ENCODE measurements at regions not wholly inside any gene's neighbourhood (a gene's known extent, or its start where the extent isn't known, plus 50 kb on each side); places are given as distances from the start of the nearest gene placed in this dataset.
"Not testable (repeated sequence)": the region's sequence is repeated elsewhere in the genome, so short reads cannot be mapped to it uniquely, and the experiment has no call there.

DNA sequence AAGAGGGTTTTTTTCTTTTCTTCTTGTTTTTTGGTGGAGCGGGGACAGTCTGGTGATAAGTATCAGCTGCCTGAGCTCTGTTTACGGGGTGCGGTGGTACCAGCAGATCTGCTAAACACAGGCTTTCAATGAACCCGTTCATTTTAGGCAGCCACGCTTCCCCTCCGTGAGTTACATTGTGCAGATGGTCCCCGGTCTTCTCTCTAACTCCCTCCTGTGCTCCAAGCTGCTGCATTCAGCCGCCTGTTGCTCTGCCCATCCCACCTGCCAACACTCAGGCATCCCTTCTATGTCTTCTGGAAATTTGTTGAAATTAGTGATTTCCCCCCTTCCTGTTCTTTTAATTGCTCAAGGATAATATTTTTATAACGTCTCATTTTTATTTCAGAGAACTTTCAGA is 82.1 kb upstream of the ELAC2 start:
- Histone ChIP-seq H3K9ac (ENCODE audit: low read depth, low read length, poor library complexity) (no peak overlapping the region), H3K4me2 (ENCODE audit: insufficient read depth, low read length, poor library complexity, severe bottlenecking) (no peak overlapping the region), H3K27me3 (ENCODE audit: control insufficient read depth in 3 of 3, insufficient read depth in 3 of 3, low read depth in 1 of 3, low read length in 3 of 3) (no peaks in the 10 kb centered on the region), H2BK12ac (ENCODE audit: low read length) (no peak overlapping the region), H2BK5ac (ENCODE audit: low read length) (no peak overlapping the region), H3K14ac (ENCODE audit: low read length) (no peak overlapping the region), H3K4me1 (ENCODE audit: control insufficient read depth in 2 of 2, insufficient read depth in 1 of 2, low read depth in 1 of 2, low read length in 2 of 2) (peaks cover 6 to 7% of the 10 kb centered on the region in 2 donors), H2BK120ac (ENCODE audit: low read depth, low read length) (no peak overlapping the region), H2BK15ac (ENCODE audit: low read length) (no peak overlapping the region), H3K4ac (ENCODE audit: low read length) (no peak overlapping the region), H3K27ac (replicated peaks; ENCODE audit: low read length) (no peak overlapping the region), H2AK5ac (ENCODE audit: low read depth, low read length) (no peak overlapping the region), H3K23ac (ENCODE audit: low read depth, low read length, poor library complexity) (no peak overlapping the region), H4K91ac (ENCODE audit: low read depth, low read length, poor library complexity) (no peak overlapping the region), H3K79me1 (ENCODE audit: low read depth, low read length) (no peaks in the 10 kb centered on the region), H3K36me3 (replicated peaks in 1 of 2; ENCODE audit: control insufficient read depth in 2 of 2, insufficient read depth in 2 of 2, low read length in 2 of 2) (no peaks in the 10 kb centered on the region), H3K9me3 (replicated peaks in 1 of 2; ENCODE audit: control insufficient read depth in 2 of 2, insufficient read depth in 1 of 2, low read depth in 1 of 2, low read length in 2 of 2) (no peaks in the 10 kb centered on the region), H3K4me3 (ENCODE audit: low read length in 2 of 2) (no peak overlapping the region), H4K8ac (ENCODE audit: low read depth, low read length) (no peak overlapping the region), H3K18ac (ENCODE audit: low read length) (no peak overlapping the region), H2AFZ (ENCODE audit: low read length) (peak overlapping the region; percentile 86)
- WGBS, 2 donors (ENCODE audit: extremely low coverage in 2 of 2, insufficient read length in 2 of 2, insufficient replicate concordance in 1 of 2), result no CpG with 5 or more reads among the region's 9 CpGs
- no peak for DNase-seq (ENCODE audit: low spot score)

DNA sequence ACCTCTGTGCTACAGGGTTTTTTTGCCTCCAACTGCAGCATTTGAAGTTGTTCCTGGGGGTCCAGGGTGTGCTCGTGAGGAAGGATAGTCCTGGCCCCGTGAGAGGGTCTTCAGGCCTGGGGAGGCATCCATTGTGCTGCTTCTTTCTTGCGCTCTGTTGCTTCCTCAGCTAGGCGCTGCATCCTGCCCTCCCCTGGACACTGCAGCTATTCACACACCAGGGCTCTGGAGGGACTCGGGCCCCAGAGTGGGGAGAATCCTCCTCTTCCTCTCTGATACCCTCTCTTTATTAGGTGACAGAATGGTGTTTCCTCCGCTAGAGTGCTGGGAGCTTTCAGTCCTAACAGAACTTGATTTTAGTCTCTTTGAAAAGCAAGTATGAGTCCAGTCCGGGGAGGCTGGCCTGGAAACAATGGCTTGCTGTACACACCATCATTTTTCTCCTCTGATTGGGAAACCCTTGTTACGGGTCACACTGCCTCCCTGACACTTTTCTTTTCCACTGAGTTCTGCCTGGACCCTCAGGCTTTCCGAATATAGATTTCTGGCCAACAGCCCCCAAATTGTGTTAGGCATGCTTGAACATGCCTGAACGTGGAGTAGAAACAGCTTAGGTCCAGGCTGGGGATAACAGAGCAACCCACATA is 81.4 kb upstream of the ELAC2 start:
- Histone ChIP-seq H2AFZ (ENCODE audit: low read length) (peak overlapping the region; percentile 86), H3K4me1 (ENCODE audit: control insufficient read depth in 2 of 2, insufficient read depth in 1 of 2, low read depth in 1 of 2, low read length in 2 of 2) (peaks cover 6 to 7% of the 10 kb centered on the region in 2 donors), H2BK12ac (ENCODE audit: low read length) (no peak overlapping the region), H2AK5ac (ENCODE audit: low read depth, low read length) (no peak overlapping the region), H3K14ac (ENCODE audit: low read length) (no peak overlapping the region), H3K23ac (ENCODE audit: low read depth, low read length, poor library complexity) (no peak overlapping the region), H2BK5ac (ENCODE audit: low read length) (no peak overlapping the region), H3K9me3 (replicated peaks in 1 of 2; ENCODE audit: control insufficient read depth in 2 of 2, insufficient read depth in 1 of 2, low read depth in 1 of 2, low read length in 2 of 2) (no peaks in the 10 kb centered on the region), H3K27me3 (ENCODE audit: control insufficient read depth in 3 of 3, insufficient read depth in 3 of 3, low read depth in 1 of 3, low read length in 3 of 3) (no peaks in the 10 kb centered on the region), H3K9ac (ENCODE audit: low read depth, low read length, poor library complexity) (no peak overlapping the region), H4K91ac (ENCODE audit: low read depth, low read length, poor library complexity) (no peak overlapping the region), H3K27ac (replicated peaks; ENCODE audit: low read length) (no peak overlapping the region), H3K36me3 (replicated peaks in 1 of 2; ENCODE audit: control insufficient read depth in 2 of 2, insufficient read depth in 2 of 2, low read length in 2 of 2) (no peaks in the 10 kb centered on the region), H3K79me1 (ENCODE audit: low read depth, low read length) (no peaks in the 10 kb centered on the region), H3K4me3 (ENCODE audit: low read length in 2 of 2) (no peak overlapping the region), H3K4ac (ENCODE audit: low read length) (no peak overlapping the region), H2BK15ac (ENCODE audit: low read length) (no peak overlapping the region), H4K8ac (ENCODE audit: low read depth, low read length) (no peak overlapping the region), H2BK120ac (ENCODE audit: low read depth, low read length) (no peak overlapping the region), H3K18ac (ENCODE audit: low read length) (peak overlapping the region; percentile 45), H3K4me2 (ENCODE audit: insufficient read depth, low read length, poor library complexity, severe bottlenecking) (no peak overlapping the region)
- WGBS, 2 donors (ENCODE audit: extremely low coverage in 2 of 2, insufficient read length in 2 of 2, insufficient replicate concordance in 1 of 2), result no CpG with 5 or more reads among the region's 10 CpGs
- no peak for DNase-seq (ENCODE audit: low spot score)

DNA sequence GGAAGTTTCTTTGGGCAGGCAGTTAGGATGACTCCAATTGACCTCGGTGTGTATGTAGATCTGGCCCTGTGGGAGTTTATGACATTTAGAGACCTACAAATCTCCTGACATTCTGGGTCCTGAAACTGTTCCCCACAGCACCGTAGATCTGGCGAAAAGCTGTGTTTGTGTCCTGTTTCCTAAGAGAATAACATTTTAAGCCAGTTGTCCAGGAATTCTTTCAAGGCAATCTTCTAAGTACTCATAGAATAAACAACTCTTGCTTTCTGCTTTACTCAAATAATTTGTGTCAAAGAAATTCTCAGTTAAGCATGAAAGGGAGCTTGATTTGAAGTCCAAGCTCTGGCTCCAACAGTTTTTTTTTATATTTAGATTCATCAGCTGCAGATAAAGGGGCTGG is 78.5 kb upstream of the ELAC2 start:
- peaks cover 6 to 7% of the 10 kb centered on the region in 2 donors for H3K4me1 ChIP-seq (ENCODE audit: control insufficient read depth in 2 of 2, insufficient read depth in 1 of 2, low read depth in 1 of 2, low read length in 2 of 2)
- H3K9me3 ChIP-seq (replicated peaks in 1 of 2; ENCODE audit: control insufficient read depth in 2 of 2, insufficient read depth in 1 of 2, low read depth in 1 of 2, low read length in 2 of 2), result no peaks in the 10 kb centered on the region
- no peak overlapping the region for H3K27ac ChIP-seq (replicated peaks; ENCODE audit: low read length)
- no peak overlapping the region for H3K14ac ChIP-seq (ENCODE audit: low read length)
- no CpG with 5 or more reads among the region's 3 CpGs for WGBS, 2 donors (ENCODE audit: extremely low coverage in 2 of 2, insufficient read length in 2 of 2, insufficient replicate concordance in 1 of 2)
- H2BK120ac ChIP-seq (ENCODE audit: low read depth, low read length), result no peak overlapping the region
- H3K4me3 ChIP-seq (ENCODE audit: low read length in 2 of 2), result no peak overlapping the region
- H3K27me3 ChIP-seq (ENCODE audit: control insufficient read depth in 3 of 3, insufficient read depth in 3 of 3, low read depth in 1 of 3, low read length in 3 of 3), result peaks cover 0 to 3% (median 0%) of the 10 kb centered on the region in 3 experiments
- no peak overlapping the region for H2AFZ ChIP-seq (ENCODE audit: low read length)
- no peak overlapping the region for H2BK5ac ChIP-seq (ENCODE audit: low read length)
- no peak overlapping the region for H4K8ac ChIP-seq (ENCODE audit: low read depth, low read length)
- no peak overlapping the region for H3K18ac ChIP-seq (ENCODE audit: low read length)
- H2AK5ac ChIP-seq (ENCODE audit: low read depth, low read length), result no peak overlapping the region
- H3K4me2 ChIP-seq (ENCODE audit: insufficient read depth, low read length, poor library complexity, severe bottlenecking), result no peak overlapping the region
- H2BK12ac ChIP-seq (ENCODE audit: low read length), result no peak overlapping the region
- no peak for DNase-seq (ENCODE audit: low spot score)
- no peak overlapping the region for H4K91ac ChIP-seq (ENCODE audit: low read depth, low read length, poor library complexity)
- H3K23ac ChIP-seq (ENCODE audit: low read depth, low read length, poor library complexity), result no peak overlapping the region
- H2BK15ac ChIP-seq (ENCODE audit: low read length), result no peak overlapping the region
- H3K9ac ChIP-seq (ENCODE audit: low read depth, low read length, poor library complexity), result no peak overlapping the region
- H3K36me3 ChIP-seq (replicated peaks in 1 of 2; ENCODE audit: control insufficient read depth in 2 of 2, insufficient read depth in 2 of 2, low read length in 2 of 2), result no peaks in the 10 kb centered on the region
- H3K4ac ChIP-seq (ENCODE audit: low read length), result no peak overlapping the region
- no peaks in the 10 kb centered on the region for H3K79me1 ChIP-seq (ENCODE audit: low read depth, low read length)

GRCh38 chr17:13092010-13092409 is 74.2 kb upstream of the ELAC2 start:
- not testable (repeated sequence) for H2BK12ac ChIP-seq (ENCODE audit: low read length); H3K14ac ChIP-seq (ENCODE audit: low read length)

More at GRCh38 chr17:13092010-13092409, 74.2 kb upstream of the ELAC2 start:
- not testable (repeated sequence) for H3K4me3 ChIP-seq (ENCODE audit: low read length in 2 of 2); H3K9ac ChIP-seq (ENCODE audit: low read depth, low read length, poor library complexity); H3K4ac ChIP-seq (ENCODE audit: low read length); H2AFZ ChIP-seq (ENCODE audit: low read length); DNase-seq (ENCODE audit: low spot score); H2BK120ac ChIP-seq (ENCODE audit: low read depth, low read length); H4K8ac ChIP-seq (ENCODE audit: low read depth, low read length); H2BK5ac ChIP-seq (ENCODE audit: low read length); H2BK15ac ChIP-seq (ENCODE audit: low read length); H3K27ac ChIP-seq (replicated peaks; ENCODE audit: low read length); H4K91ac ChIP-seq (ENCODE audit: low read depth, low read length, poor library complexity); H3K27me3 ChIP-seq (ENCODE audit: control insufficient read depth in 3 of 3, insufficient read depth in 3 of 3, low read depth in 1 of 3, low read length in 3 of 3); H2AK5ac ChIP-seq (ENCODE audit: low read depth, low read length); H3K23ac ChIP-seq (ENCODE audit: low read depth, low read length, poor library complexity); H3K18ac ChIP-seq (ENCODE audit: low read length); H3K9me3 ChIP-seq (replicated peaks in 1 of 2; ENCODE audit: control insufficient read depth in 2 of 2, insufficient read depth in 1 of 2, low read depth in 1 of 2, low read length in 2 of 2); H3K4me1 ChIP-seq (ENCODE audit: control insufficient read depth in 2 of 2, insufficient read depth in 1 of 2, low read depth in 1 of 2, low read length in 2 of 2); H3K36me3 ChIP-seq (replicated peaks in 1 of 2; ENCODE audit: control insufficient read depth in 2 of 2, insufficient read depth in 2 of 2, low read length in 2 of 2); H3K4me2 ChIP-seq (ENCODE audit: insufficient read depth, low read length, poor library complexity, severe bottlenecking); H3K79me1 ChIP-seq (ENCODE audit: low read depth, low read length)
- no CpG with 5 or more reads among the region's 5 CpGs for WGBS, 2 donors (ENCODE audit: extremely low coverage in 2 of 2, insufficient read length in 2 of 2, insufficient replicate concordance in 1 of 2)

Measured in neuronal stem cell (in vitro differentiated cells).